ENCODE measurements at regions not wholly inside any gene's neighbourhood (a gene's known extent, or its start where the extent isn't known, plus 50 kb on each side); places are given as distances from the start of the nearest gene placed in this dataset.

DNA sequence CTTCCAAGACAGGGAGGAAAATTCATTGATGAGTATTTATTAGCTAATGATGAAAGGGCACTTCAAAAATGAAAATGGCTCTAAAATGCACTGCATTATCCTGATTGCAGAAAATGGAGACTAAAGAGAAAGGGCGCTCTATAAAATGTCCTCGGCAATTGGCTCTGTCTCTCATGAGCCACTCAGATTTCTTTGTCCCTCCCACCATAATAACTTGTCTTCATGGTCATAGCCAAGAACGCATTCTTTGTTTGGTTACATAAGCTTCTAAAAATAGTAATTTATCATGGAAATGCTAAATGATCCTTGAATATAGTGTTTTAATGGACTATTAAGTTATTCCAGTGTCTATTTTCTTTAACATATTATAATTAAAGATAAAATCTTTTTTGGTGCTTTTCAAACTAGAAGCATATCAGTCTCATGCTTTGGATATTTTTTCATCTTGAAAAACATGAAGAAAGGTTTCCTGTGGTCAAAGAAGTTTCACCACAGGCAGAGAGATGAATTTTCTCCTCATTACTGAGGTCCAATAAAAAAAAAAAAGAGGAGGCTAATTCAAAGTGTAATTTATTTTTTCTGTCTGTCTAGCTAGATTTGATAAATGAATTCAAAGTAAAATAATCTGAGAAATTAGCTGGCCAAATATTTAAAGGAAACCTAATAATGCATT, 238.1 kb upstream of the BLID start:
- TF ChIP-seq CTCF (IDR thresholded peaks at IDR 0.05) = no peak
- TF ChIP-seq POLR2A (IDR thresholded peaks at IDR 0.05) = no peak
- no peak for TF ChIP-seq EP300 (IDR thresholded peaks at IDR 0.05)

Data from ovary (tissue), 3 donors.